Esophagus squamous epithelium (tissue), 5 donors: ENCODE measurements at regions not wholly inside any gene's neighbourhood (a gene's known extent, or its start where the extent isn't known, plus 50 kb on each side); places are given as distances from the start of the nearest gene placed in this dataset.

Experiments
- DNase-seq: peaks from one replicate; lab custom pipeline; 2025; lab: John Stamatoyannopoulos, UW
- H3K27ac ChIP-seq, 4 donors: fragments of 200-600 bp; sonication (generic); one replicate each; pipeline ENCODE4 v1.5.1; 2016 to 2019; ENCODE audit warnings: mild to moderate bottlenecking in 1 of 4
- H3K27me3 ChIP-seq, 4 donors: fragments of 200-600 bp; sonication (generic); 1 replicate in 3 of 4; 2 replicates in 1 of 4; pipeline versions ENCODE4 v1.5.1 to v1.6.0; 2017 to 2021; ENCODE audit warnings: antibody characterized with exemption in 1 of 4
- H3K36me3 ChIP-seq, 3 donors: fragments of 200-600 bp; sonication (generic); one replicate each; pipeline ENCODE4 v1.5.1; 2016 to 2019
- H3K4me1 ChIP-seq, 3 donors: fragments of 200-600 bp; sonication (generic); one replicate each; pipeline ENCODE4 v1.5.1; 2017 to 2019
- H3K4me3 ChIP-seq, 4 donors: fragments of 200-600 bp; sonication (generic); 1 replicate in 3 of 4; 2 replicates in 1 of 4; pipeline ENCODE4 v1.5.1; 2016 to 2019; ENCODE audit warnings: mild to moderate bottlenecking in 2 of 4, moderate library complexity in 1 of 4
- H3K9me3 ChIP-seq, 3 donors: fragments of 200-600 bp; sonication (generic); one replicate each; pipeline ENCODE4 v1.5.1; 2016 to 2019
- CTCF ChIP-seq, 6 experiments: fragments of 450-650 bp in 4 of 6; fragments of 200-600 bp in 2 of 6; sonication (generic) in 2 of 6; IDR thresholded peaks; one replicate each; pipeline ENCODE4 v1.5.1; 2016 to 2019; ENCODE audit warnings: antibody characterized with exemption in 6 of 6, mild to moderate bottlenecking in 4 of 6, moderate library complexity in 4 of 6
- POLR2A ChIP-seq, 4 donors: fragments of 450-650 bp; IDR thresholded peaks; one replicate each; pipeline ENCODE4 v1.6.1; 2017; ENCODE audit warnings: antibody characterized with exemption in 4 of 4, mild to moderate bottlenecking in 4 of 4, moderate library complexity in 3 of 4
- WGBS, 2 donors: methylation state at CpG; one replicate each; pipeline ENCODE4 v1.1.5; 2018; 5-methylcytosine and 5-hydroxymethylcytosine counted together
- intact Hi-C: fragments of 100-400 bp; cut with DNase I; formaldehyde crosslinking; loops from one replicate; pipeline ENCODE4 v1.15.0; 2022
- donor health status: DM: yes; HTN: yes; CAD: no.

- 24 to 46% methylated on average over 7 to 9 of the region's 9 CpGs for WGBS, 2 donors
- no peaks in the 10 kb centered on the region for H3K27me3 ChIP-seq
- no peaks in the 10 kb centered on the region for H3K9me3 ChIP-seq
- H3K36me3 ChIP-seq: no peaks in the 10 kb centered on the region
- intact Hi-C loops: no loop called here
- TF ChIP-seq CTCF (IDR thresholded peaks at IDR 0.05) (peak in 5 of 6 experiments; percentile 56 to 71 (median 60)), POLR2A (IDR thresholded peaks at IDR 0.05) (no peak)
- H3K27ac ChIP-seq: no peak overlapping the region
- no peak for DNase-seq
- H3K4me1 ChIP-seq: peaks cover 0 to 7% (median 3%) of the 10 kb centered on the region in 3 donors
- peak overlapping the region; percentile 3 to 56 (median 30) for H3K4me3 ChIP-seq
Measured at GRCh38 chr9:78821126-78821822, 524.3 kb downstream of the PSAT1 start.

- Histone ChIP-seq H3K27ac (no peak overlapping the region), H3K4me1 (peaks cover 0 to 1% (median under 1%) of the 10 kb centered on the region in 3 donors), H3K36me3 (no peaks in the 10 kb centered on the region), H3K27me3 (no peaks in the 10 kb centered on the region), H3K9me3 (no peaks in the 10 kb centered on the region), H3K4me3 (no peak overlapping the region)
- 54 to 55% methylated on average over 3 of the region's 3 CpGs for WGBS, 2 donors
- intact Hi-C loops: no loop called here
- no peak for DNase-seq
- TF ChIP-seq POLR2A (IDR thresholded peaks at IDR 0.05) (no peak), CTCF (IDR thresholded peaks at IDR 0.05) (no peak)
Measured at GRCh38 chr9:78826527-78826926, 529.6 kb downstream of the PSAT1 start.

- DNase-seq: no peak
- TF ChIP-seq POLR2A (IDR thresholded peaks at IDR 0.05) (no peak), CTCF (IDR thresholded peaks at IDR 0.05) (no peak)
- intact Hi-C loops: no loop called here
- Histone ChIP-seq H3K27me3 (no peaks in the 10 kb centered on the region), H3K9me3 (no peaks in the 10 kb centered on the region), H3K4me1 (no peaks in the 10 kb centered on the region), H3K4me3 (no peak overlapping the region), H3K27ac (no peak overlapping the region), H3K36me3 (no peaks in the 10 kb centered on the region)
- 87 to 91% methylated on average over 6 of the region's 6 CpGs for WGBS, 2 donors
Measured at GRCh38 chr9:78828521-78828920, 531.6 kb downstream of the PSAT1 start.

- H3K9me3 ChIP-seq: no peaks in the 10 kb centered on the region
- H3K27me3 ChIP-seq: no peaks in the 10 kb centered on the region
- H3K27ac ChIP-seq: no peak overlapping the region
- no peaks in the 10 kb centered on the region for H3K4me1 ChIP-seq
- no peak for DNase-seq
- no peaks in the 10 kb centered on the region for H3K36me3 ChIP-seq
- WGBS, 2 donors: 91 to 100% methylated on average over 1 of the region's 1 CpG
- no peak overlapping the region for H3K4me3 ChIP-seq
- intact Hi-C loops: no loop called here
- TF ChIP-seq CTCF (IDR thresholded peaks at IDR 0.05) (no peak), POLR2A (IDR thresholded peaks at IDR 0.05) (no peak)
Measured at GRCh38 chr9:78830301-78830700, 533.4 kb downstream of the PSAT1 start.

- Histone ChIP-seq H3K36me3 (no peaks in the 10 kb centered on the region), H3K4me3 (no peak overlapping the region), H3K27me3 (no peaks in the 10 kb centered on the region), H3K4me1 (no peaks in the 10 kb centered on the region), H3K9me3 (no peaks in the 10 kb centered on the region), H3K27ac (no peak overlapping the region)
- TF ChIP-seq POLR2A (IDR thresholded peaks at IDR 0.05): no peak
- no peak for TF ChIP-seq CTCF (IDR thresholded peaks at IDR 0.05)
- DNase-seq: no peak
- intact Hi-C loops: no loop called here
- 0 to 57% methylated on average over 1 of the region's 1 CpG for WGBS, 2 donors
Measured at GRCh38 chr9:78831726-78832125, 534.8 kb downstream of the PSAT1 start.
